HCT116 (cell line): ENCODE measurements at regions not wholly inside any gene's neighbourhood (a gene's known extent, or its start where the extent isn't known, plus 50 kb on each side); places are given as distances from the start of the nearest gene placed in this dataset.

Experiments
- ATAC-seq: fragments of 200-7000 bp; cut with Tn5 transposase; 2 replicates; pipeline ENCODE4 v1.9.1; 2020; ENCODE audit warnings: mild to moderate bottlenecking, moderate library complexity
- BruUV-seq: library from RNA; stranded (reverse); fragments of 400-500 nt; replicated peaks from 2 replicates; lab custom pipeline; 2021; lab: Mats Ljungman, UMichigan
- CTCF ChIA-PET: fragments of 300-600 bp; sonication (Branson Sonifier 250); formaldehyde crosslinking; loops from one replicate; lab custom pipeline; 2021; ENCODE audit warnings: antibody characterized with exemption; lab: Charles Lee
- POLR2A ChIA-PET: fragments of 300-600, 350-600 bp; sonication (Branson Sonifier 250); formaldehyde crosslinking; loops from one replicate; lab custom pipeline; 2021; ENCODE audit warnings: antibody characterized with exemption; lab: Charles Lee
- RAD21 ChIA-PET, 2 experiments: fragments of 300-600 bp; sonication (Branson Sonifier 250); formaldehyde crosslinking; loops; one replicate each; lab custom pipeline; 2023; ENCODE audit warnings: low total read pairs in 2 of 2; ENCODE audit not compliant: uncharacterized antibody in 2 of 2, unreplicated experiment in 2 of 2, low non-redundant PET in 1 of 2; lab: Charles Lee
- DNase-seq: peaks from one replicate; pipeline ENCODE4 v3.0.0-alpha.2; 2010; ENCODE audit warnings: low read depth, low spot score
- H2AFZ ChIP-seq: fragments of 200-600 bp; shearing (Covaris generic), sonication (generic); 2 replicates; pipeline ENCODE4 v1.6.1; 2017; ENCODE audit warnings: low read depth, mixed run types, mixed read lengths, antibody characterized with exemption, low read length; ENCODE audit not compliant: poor library complexity, severe bottlenecking
- H3K27ac ChIP-seq: 2 replicates; pipeline ENCODE4 v1.5.1; 2012; ENCODE audit warnings: low read depth, low read length
- H3K27me3 ChIP-seq: fragments of 200-600 bp; sonication (generic); 2 replicates; pipeline ENCODE4 v1.6.1; 2016; ENCODE audit warnings: mixed run types, low read length, mixed read lengths; ENCODE audit not compliant: insufficient read depth
- H3K36me3 ChIP-seq, 2 experiments: fragments of 200-500 bp in 1 of 2; fragments of 200-600 bp in 1 of 2; sonication (Bioruptor generic) in 1 of 2; sonication (generic) in 1 of 2; 2 replicates each; pipeline versions ENCODE4 v1.5.1 to v1.6.1; 2014 to 2016; ENCODE audit warnings: low read length in 2 of 2, inconsistent platforms in 1 of 2, mixed read lengths in 1 of 2, mixed run types in 1 of 2; ENCODE audit not compliant: insufficient read depth in 2 of 2, control insufficient read depth in 1 of 2
- H3K4me1 ChIP-seq, 2 experiments: fragments of 200-600 bp in 1 of 2; sonication (generic) in 1 of 2; 2 replicates each; pipeline versions ENCODE4 v1.5.1 to v1.6.1; 2012 to 2017; ENCODE audit warnings: low read length in 2 of 2, inconsistent platforms in 1 of 2, mild to moderate bottlenecking in 1 of 2, mixed read lengths in 1 of 2, mixed run types in 1 of 2, moderate library complexity in 1 of 2; ENCODE audit not compliant: insufficient read depth in 2 of 2, control insufficient read depth in 1 of 2
- H3K4me2 ChIP-seq: fragments of 200-600 bp; sonication (generic); 2 replicates; pipeline ENCODE4 v1.6.1; 2017; ENCODE audit warnings: mixed run types, low read length, mixed read lengths
- H3K4me3 ChIP-seq, 2 experiments: fragments of 200-600 bp in 1 of 2; sonication (generic) in 1 of 2; replicated peaks in 1 of 2; 2 replicates each; pipeline ENCODE4 v1.5.1; 2011 to 2016; ENCODE audit warnings: low read length in 2 of 2, control low read depth in 1 of 2, low read depth in 1 of 2, mild to moderate bottlenecking in 1 of 2, mixed read lengths in 1 of 2, mixed run types in 1 of 2
- H3K79me2 ChIP-seq: fragments of 200-600 bp; sonication (generic); 2 replicates; pipeline ENCODE4 v1.6.1; 2017; ENCODE audit warnings: mild to moderate bottlenecking, mixed run types, low read length, moderate library complexity, mixed read lengths; ENCODE audit not compliant: insufficient read depth
- H3K9ac ChIP-seq: fragments of 200-600 bp; sonication (generic); 2 replicates; pipeline ENCODE4 v1.6.1; 2016; ENCODE audit warnings: low read length, mixed read lengths
- H3K9me2 ChIP-seq: fragments of 200-600 bp; sonication (generic), shearing (Covaris generic); 2 replicates; pipeline ENCODE4 v1.6.1; 2017; ENCODE audit warnings: mixed run types, mild to moderate bottlenecking, moderate library complexity; ENCODE audit not compliant: insufficient read depth
- H3K9me3 ChIP-seq, 2 experiments: fragments of 200-500 bp in 1 of 2; fragments of 200-600 bp in 1 of 2; sonication (Bioruptor generic) in 1 of 2; sonication (generic) in 1 of 2; 2 replicates each; pipeline ENCODE4 v1.6.1; 2014 to 2017; ENCODE audit warnings: low read length in 2 of 2, mixed read lengths in 2 of 2, inconsistent platforms in 1 of 2, low read depth in 1 of 2, mild to moderate bottlenecking in 1 of 2, mixed run types in 1 of 2, moderate library complexity in 1 of 2; ENCODE audit not compliant: control insufficient read depth in 1 of 2, insufficient read depth in 1 of 2
- H4K20me1 ChIP-seq: fragments of 200-600 bp; sonication (generic), shearing (Covaris generic); 2 replicates; pipeline ENCODE4 v1.6.1; 2017; ENCODE audit warnings: mixed run types, mild to moderate bottlenecking, moderate library complexity; ENCODE audit not compliant: insufficient read depth
- ATF3 ChIP-seq: IDR thresholded peaks from 2 replicates; pipeline ENCODE4 v1.6.1; 2012
- CBX3 ChIP-seq: IDR thresholded peaks from 2 replicates; pipeline ENCODE4 v1.6.1; 2012; ENCODE audit warnings: low read depth
- CTCF ChIP-seq, 3 experiments: fragments of 200-600 bp in 1 of 3; sonication (generic) in 1 of 3; IDR thresholded peaks in 2 of 3; conservative IDR thresholded peaks in 1 of 3; 2 replicates each; pipeline ENCODE4 v1.5.1; 2012 to 2017; ENCODE audit warnings: low read depth in 2 of 3, low read length in 2 of 3, antibody characterized with exemption in 1 of 3, borderline replicate concordance in 1 of 3, control low read depth in 1 of 3, mild to moderate bottlenecking in 1 of 3, mixed read lengths in 1 of 3, mixed run types in 1 of 3, moderate library complexity in 1 of 3; ENCODE audit not compliant: insufficient read depth in 1 of 3
- ELF1 ChIP-seq: IDR thresholded peaks from 2 replicates; pipeline ENCODE4 v1.6.1; 2012; ENCODE audit warnings: low read depth, borderline replicate concordance
- EZH2phosphoT487 ChIP-seq: fragments of 200-600 bp; IDR thresholded peaks from 2 replicates; pipeline ENCODE4 v1.6.1; 2018; ENCODE audit warnings: antibody characterized with exemption, borderline replicate concordance
- FOSL1 ChIP-seq: IDR thresholded peaks from 2 replicates; pipeline ENCODE4 v1.6.1; 2012; ENCODE audit warnings: low read depth
- JUND ChIP-seq: IDR thresholded peaks from 2 replicates; pipeline ENCODE4 v1.6.1; 2012
- RAD21 ChIP-seq: IDR thresholded peaks from 2 replicates; pipeline ENCODE4 v1.6.1; 2012; ENCODE audit warnings: low read depth, mild to moderate bottlenecking
- REST ChIP-seq: IDR thresholded peaks from 2 replicates; pipeline ENCODE4 v1.6.1; 2012; ENCODE audit warnings: low read depth
- SIN3A ChIP-seq: IDR thresholded peaks from 2 replicates; pipeline ENCODE4 v1.6.1; 2012; ENCODE audit warnings: low read depth
- TCF7L2 ChIP-seq: IDR thresholded peaks from 2 replicates; pipeline ENCODE4 v1.7.0; 2011; ENCODE audit warnings: borderline replicate concordance, inconsistent platforms; ENCODE audit not compliant: insufficient read depth, insufficient read length; ENCODE audit errors: extremely low read depth
- ZFX ChIP-seq: fragments of 450-650 bp; IDR thresholded peaks from 2 replicates; pipeline ENCODE4 v1.6.1; 2017
- ZNF274 ChIP-seq: fragments of 200-500 bp; sonication (Bioruptor generic); IDR thresholded peaks from 2 replicates; pipeline ENCODE4 v1.6.1; 2014; ENCODE audit warnings: mild to moderate bottlenecking, low read depth, low read length, inconsistent platforms
- intact Hi-C: fragments of 100-400 bp; cut with micrococcal nuclease; formaldehyde crosslinking; loops from 2 replicates; pipeline ENCODE4 v1.10.0; 2022

GRCh38 chr4:138039010-138039409 is 203.1 kb downstream of the SLC7A11 start:
- TF ChIP-seq CBX3 (no peak), EZH2phosphoT487 (no peak), ELF1 (no peak)
- Histone ChIP-seq H2AFZ (no peak overlapping the region), H3K9me2 (no peaks in the 10 kb centered on the region), H3K4me3 (no peak overlapping the region), H3K9me3 (no peaks in the 10 kb centered on the region), H3K36me3 (no peaks in the 10 kb centered on the region), H3K4me1 (no peaks in the 10 kb centered on the region), H3K27me3 (no peaks in the 10 kb centered on the region), H3K79me2 (no peaks in the 10 kb centered on the region), H3K4me2 (no peak overlapping the region), H4K20me1 (no peaks in the 10 kb centered on the region), H3K9ac (no peak overlapping the region), H3K27ac (no peak overlapping the region)
- no TSS peak for BruUV-seq
- CTCF ChIA-PET = no interaction called here
- DNase-seq (no peak), ATAC-seq (no peak)
- intact Hi-C loops = loop anchor here (2.0 to 10.0 kb wide), 5 partner anchors 217 to 546 kb away; no protein-coding TSS in a partner anchor
- POLR2A ChIA-PET = no interaction called here
- RAD21 ChIA-PET = no interaction called here

GRCh38 chr4:138037696-138038095 is 204.5 kb downstream of the SLC7A11 start:
- Histone ChIP-seq H3K9ac (no peak overlapping the region), H3K79me2 (no peaks in the 10 kb centered on the region), H2AFZ (no peak overlapping the region), H3K4me1 (no peaks in the 10 kb centered on the region), H3K36me3 (no peaks in the 10 kb centered on the region), H3K4me2 (no peak overlapping the region), H4K20me1 (no peaks in the 10 kb centered on the region), H3K27ac (no peak overlapping the region), H3K9me2 (no peaks in the 10 kb centered on the region), H3K9me3 (no peaks in the 10 kb centered on the region), H3K4me3 (no peak overlapping the region), H3K27me3 (no peaks in the 10 kb centered on the region)
- POLR2A ChIA-PET = no interaction called here
- RAD21 ChIA-PET = interaction anchor here in 1 of 2 experiments (0.9 kb wide), 1 partner anchor 53 kb away, joined by 3 read pairs; no protein-coding TSS in a partner anchor
- no peak for ATAC-seq
- no peak for TF ChIP-seq ATF3
- no peak for TF ChIP-seq FOSL1
- TF ChIP-seq JUND = no peak
- no peak for TF ChIP-seq EZH2phosphoT487
- no peak for TF ChIP-seq REST
- no peak for TF ChIP-seq CTCF (IDR thresholded peaks at IDR 0.05 in 2 of 3, conservative IDR thresholded peaks at IDR 0.05 in 1 of 3; ENCODE audit: borderline replicate concordance in 1 of 3, insufficient read depth in 1 of 3, low read depth in 2 of 3, low read length in 2 of 3)
- no peak for TF ChIP-seq ELF1
- TF ChIP-seq SIN3A = no peak
- no peak for TF ChIP-seq ZNF274
- no peak for TF ChIP-seq ZFX
- no peak for TF ChIP-seq RAD21
- TF ChIP-seq TCF7L2 = no peak
- BruUV-seq = no TSS peak
- CTCF ChIA-PET = interaction anchor here (1.0 to 1.1 kb wide), 2 partner anchors 218 to 834 kb away, joined by 3 to 4 read pairs; no protein-coding TSS in a partner anchor
- intact Hi-C loops = loop anchor here (2.0 to 10.0 kb wide), 6 partner anchors 215 to 833 kb away; no protein-coding TSS in a partner anchor
- DNase-seq = no peak
